ENCODE measurements at regions not wholly inside any gene's neighbourhood (a gene's known extent, or its start where the extent isn't known, plus 50 kb on each side); places are given as distances from the start of the nearest gene placed in this dataset.
"Not testable (repeated sequence)": the region's sequence is repeated elsewhere in the genome, so short reads cannot be mapped to it uniquely, and the experiment has no call there.

DNA sequence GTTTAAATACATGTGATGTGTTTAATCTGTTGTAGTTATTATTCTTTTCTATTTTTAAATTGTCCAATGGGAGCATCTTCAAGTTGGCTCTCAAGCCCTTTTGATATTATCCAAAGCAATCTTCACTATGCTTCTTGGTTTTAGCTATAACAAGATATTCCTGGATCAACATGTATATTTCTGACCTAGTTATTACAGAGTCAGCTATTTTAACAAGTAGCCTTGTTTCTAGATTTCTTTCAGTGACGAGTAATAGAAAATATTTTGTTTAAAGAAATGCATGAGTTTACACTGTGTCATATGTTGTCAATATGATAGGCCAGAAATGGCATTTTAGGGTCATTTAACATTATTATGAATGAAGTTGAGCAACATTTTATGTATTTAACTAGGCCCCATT, 421.8 kb upstream of the MAP2 start:
- Mint-ChIP-seq H3K4me3 (no peak overlapping the region), H3K9me3 (peaks cover 4 to 27% (median 10%) of the 10 kb centered on the region in 11 donors), H3K4me1 (no peaks in the 10 kb centered on the region), H3K27me3 (no peaks in the 10 kb centered on the region), H3K36me3 (peaks cover 0 to 9% (median 0%) of the 10 kb centered on the region in 5 donors), H3K27ac (no peak overlapping the region)
- POLR2A ChIA-PET, result no interaction called here
- intact Hi-C loops (cut with micrococcal nuclease), result no loop called here
- H3K27me3 ChIP-seq (ENCODE audit: control insufficient read depth in 2 of 2, insufficient read depth in 2 of 2, low read length in 2 of 2), result no peaks in the 10 kb centered on the region
- no peaks in the 10 kb centered on the region for H3K9me3 ChIP-seq (ENCODE audit: control insufficient read depth in 2 of 3, low read length in 3 of 3)
- ATAC-seq (no peak), DNase-seq (no peak)
- CTCF ChIA-PET, result no interaction called here
- H3K36me3 ChIP-seq (ENCODE audit: control insufficient read depth in 2 of 3, insufficient read depth in 3 of 3, low read length in 3 of 3), result no peaks in the 10 kb centered on the region
- H3K4me1 ChIP-seq (ENCODE audit: control insufficient read depth in 2 of 2, insufficient read depth in 2 of 2, low read length in 2 of 2), result no peaks in the 10 kb centered on the region
- H3K4me3 ChIP-seq (ENCODE audit: low read length), result no peak overlapping the region
- no peak overlapping the region for H3K27ac ChIP-seq (ENCODE audit: low read depth, low read length)

DNA sequence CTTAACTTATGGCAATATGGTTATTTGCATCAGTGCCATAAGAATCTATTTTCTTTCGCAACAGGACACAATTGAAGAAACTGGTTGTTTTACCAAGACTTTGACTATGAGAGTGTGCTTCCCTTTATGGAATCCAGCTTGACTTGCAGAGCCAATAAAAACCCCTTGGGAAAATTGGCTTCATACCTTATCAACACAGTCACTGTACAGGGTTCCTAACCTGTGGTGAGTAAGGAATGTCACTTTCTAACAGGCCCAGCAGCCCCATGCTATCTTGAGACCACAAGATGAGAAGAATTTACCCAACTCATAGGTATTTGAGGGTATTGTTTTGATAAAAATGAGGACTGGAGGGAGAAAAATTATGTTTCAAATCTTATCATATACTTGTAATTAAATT, 418.5 kb upstream of the MAP2 start:
- H3K4me3 Mint-ChIP-seq, result no peak overlapping the region
- DNase-seq, result no peak
- Histone ChIP-seq H3K4me1 (ENCODE audit: control insufficient read depth in 2 of 2, insufficient read depth in 2 of 2, low read length in 2 of 2) (no peaks in the 10 kb centered on the region), H3K4me3 (ENCODE audit: low read length) (no peak overlapping the region), H3K36me3 (ENCODE audit: control insufficient read depth in 2 of 3, insufficient read depth in 3 of 3, low read length in 3 of 3) (no peaks in the 10 kb centered on the region), H3K27me3 (ENCODE audit: control insufficient read depth in 2 of 2, insufficient read depth in 2 of 2, low read length in 2 of 2) (no peaks in the 10 kb centered on the region), H3K27ac (ENCODE audit: low read depth, low read length) (no peak overlapping the region), H3K9me3 (ENCODE audit: control insufficient read depth in 2 of 3, low read length in 3 of 3) (no peaks in the 10 kb centered on the region)
- intact Hi-C loops (cut with micrococcal nuclease), result no loop called here
- no peak overlapping the region for H3K27ac Mint-ChIP-seq
- no peaks in the 10 kb centered on the region for H3K27me3 Mint-ChIP-seq
- CTCF ChIA-PET, result no interaction called here
- H3K36me3 Mint-ChIP-seq, result peaks cover 0 to 9% (median 0%) of the 10 kb centered on the region in 5 donors
- peaks cover 2 to 27% (median 10%) of the 10 kb centered on the region in 11 donors for H3K9me3 Mint-ChIP-seq
- ATAC-seq, result no peak
- H3K4me1 Mint-ChIP-seq, result no peaks in the 10 kb centered on the region
- POLR2A ChIA-PET, result no interaction called here

DNA sequence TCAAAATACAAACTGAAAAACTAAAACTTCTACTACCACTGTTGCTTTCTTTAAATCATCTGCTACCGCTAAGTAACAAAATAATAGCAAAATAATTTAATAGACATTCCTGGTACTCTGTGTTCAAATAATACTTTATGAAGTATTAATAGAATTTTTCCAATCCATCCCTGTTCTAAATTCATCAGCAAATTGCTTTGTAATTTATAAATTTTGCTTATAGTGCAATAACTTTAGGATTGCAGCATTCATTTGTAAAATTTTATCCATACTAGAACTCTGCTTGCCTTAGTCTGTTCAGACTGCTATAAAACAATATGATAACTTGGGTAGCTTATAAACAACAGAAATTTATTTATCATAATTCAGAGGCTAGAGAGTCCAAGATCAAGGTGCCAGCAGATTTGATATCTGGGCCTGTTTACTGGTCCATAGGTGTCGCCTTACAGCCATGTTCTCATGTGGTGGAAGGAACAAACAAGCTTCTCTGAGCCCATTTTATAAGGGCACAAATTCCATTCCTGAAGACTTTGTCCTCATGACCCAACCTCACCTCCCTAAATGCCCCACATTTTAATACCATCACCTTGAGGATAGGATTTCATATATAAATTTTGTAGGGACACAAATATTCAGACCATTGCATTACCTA, 415.1 kb upstream of the MAP2 start:
- no peaks in the 10 kb centered on the region for H3K27me3 Mint-ChIP-seq
- CTCF ChIA-PET, result no interaction called here
- Histone ChIP-seq H3K27ac (ENCODE audit: low read depth, low read length) (no peak overlapping the region), H3K9me3 (ENCODE audit: control insufficient read depth in 2 of 3, low read length in 3 of 3) (no peaks in the 10 kb centered on the region), H3K4me1 (ENCODE audit: control insufficient read depth in 2 of 2, insufficient read depth in 2 of 2, low read length in 2 of 2) (no peaks in the 10 kb centered on the region), H3K4me3 (ENCODE audit: low read length) (no peak overlapping the region), H3K27me3 (ENCODE audit: control insufficient read depth in 2 of 2, insufficient read depth in 2 of 2, low read length in 2 of 2) (no peaks in the 10 kb centered on the region), H3K36me3 (ENCODE audit: control insufficient read depth in 2 of 3, insufficient read depth in 3 of 3, low read length in 3 of 3) (no peaks in the 10 kb centered on the region)
- no peak overlapping the region for H3K27ac Mint-ChIP-seq
- no peak for ATAC-seq
- intact Hi-C loops (cut with micrococcal nuclease), result no loop called here
- H3K36me3 Mint-ChIP-seq, result peaks cover 0 to 9% (median 0%) of the 10 kb centered on the region in 5 donors
- POLR2A ChIA-PET, result no interaction called here
- H3K4me1 Mint-ChIP-seq, result no peaks in the 10 kb centered on the region
- H3K9me3 Mint-ChIP-seq, result peaks cover 2 to 23% (median 10%) of the 10 kb centered on the region in 11 donors
- H3K4me3 Mint-ChIP-seq, result no peak overlapping the region
- DNase-seq, result no peak

DNA sequence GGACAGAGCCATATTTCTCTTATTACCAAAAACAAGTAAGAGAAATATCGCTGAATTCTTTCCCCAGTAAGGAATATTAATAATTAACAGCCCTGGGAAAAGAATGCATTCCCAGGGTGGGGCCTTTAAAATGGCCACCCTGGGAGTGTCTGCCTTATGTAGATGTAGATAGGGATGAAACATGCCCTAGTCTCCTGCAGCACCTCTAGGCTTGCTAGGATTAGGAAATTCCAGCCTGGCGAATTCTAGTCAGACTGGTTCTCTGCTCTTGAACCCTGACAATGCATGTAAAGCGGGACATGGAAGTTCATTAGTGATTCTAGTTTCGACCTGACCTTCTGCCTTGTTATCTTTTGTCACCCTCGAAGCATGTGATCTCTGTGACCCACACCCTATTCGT, 405.2 kb upstream of the MAP2 start:
- DNase-seq; H3K36me3 ChIP-seq (ENCODE audit: control insufficient read depth in 2 of 3, insufficient read depth in 3 of 3, low read length in 3 of 3); H3K27me3 Mint-ChIP-seq; intact Hi-C loops (cut with micrococcal nuclease); H3K4me1 Mint-ChIP-seq; H3K27me3 ChIP-seq (ENCODE audit: control insufficient read depth in 2 of 2, insufficient read depth in 2 of 2, low read length in 2 of 2); H3K4me1 ChIP-seq (ENCODE audit: control insufficient read depth in 2 of 2, insufficient read depth in 2 of 2, low read length in 2 of 2); H3K9me3 ChIP-seq (ENCODE audit: control insufficient read depth in 2 of 3, low read length in 3 of 3); POLR2A ChIA-PET; H3K36me3 Mint-ChIP-seq; CTCF ChIA-PET; H3K27ac Mint-ChIP-seq; ATAC-seq; H3K4me3 Mint-ChIP-seq; H3K27ac ChIP-seq (ENCODE audit: low read depth, low read length); H3K4me3 ChIP-seq (ENCODE audit: low read length): not testable (repeated sequence)
- H3K9me3 Mint-ChIP-seq, result peaks cover 0 to 20% (median 5%) of the 10 kb centered on the region in 11 donors

DNA sequence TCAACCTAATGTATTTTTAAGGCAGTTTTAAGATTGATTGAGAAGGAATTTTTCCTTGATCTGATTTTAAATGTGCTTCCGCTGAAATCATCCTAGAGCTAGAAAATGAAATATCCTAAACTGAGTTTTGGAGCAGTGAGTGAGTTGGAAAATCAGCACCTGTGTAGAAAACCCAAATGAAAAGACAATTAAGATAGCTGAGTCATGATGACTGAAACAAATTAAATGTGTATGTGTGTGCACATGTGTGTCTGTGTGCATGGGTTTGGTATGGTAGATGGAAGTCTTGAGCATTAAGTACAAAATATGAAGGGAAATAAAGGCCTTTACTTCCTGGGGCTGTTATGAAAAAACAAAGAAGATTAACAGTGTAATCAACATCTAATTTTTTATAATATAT, 394.6 kb upstream of the MAP2 start:
- Histone ChIP-seq H3K4me3 (ENCODE audit: low read length) (no peak overlapping the region), H3K27ac (ENCODE audit: low read depth, low read length) (no peak overlapping the region), H3K4me1 (ENCODE audit: control insufficient read depth in 2 of 2, insufficient read depth in 2 of 2, low read length in 2 of 2) (no peaks in the 10 kb centered on the region), H3K9me3 (ENCODE audit: control insufficient read depth in 2 of 3, low read length in 3 of 3) (no peaks in the 10 kb centered on the region), H3K36me3 (ENCODE audit: control insufficient read depth in 2 of 3, insufficient read depth in 3 of 3, low read length in 3 of 3) (no peaks in the 10 kb centered on the region), H3K27me3 (ENCODE audit: control insufficient read depth in 2 of 2, insufficient read depth in 2 of 2, low read length in 2 of 2) (no peaks in the 10 kb centered on the region)
- Mint-ChIP-seq H3K36me3 (no peaks in the 10 kb centered on the region), H3K27ac (no peak overlapping the region), H3K4me3 (no peak overlapping the region), H3K4me1 (no peaks in the 10 kb centered on the region), H3K9me3 (peaks cover 0 to 21% (median under 1%) of the 10 kb centered on the region in 11 donors), H3K27me3 (no peaks in the 10 kb centered on the region)
- intact Hi-C loops (cut with micrococcal nuclease), result no loop called here
- ChIA-PET CTCF (no interaction called here), POLR2A (no interaction called here)
- ATAC-seq, result no peak
- DNase-seq, result no peak

DNA sequence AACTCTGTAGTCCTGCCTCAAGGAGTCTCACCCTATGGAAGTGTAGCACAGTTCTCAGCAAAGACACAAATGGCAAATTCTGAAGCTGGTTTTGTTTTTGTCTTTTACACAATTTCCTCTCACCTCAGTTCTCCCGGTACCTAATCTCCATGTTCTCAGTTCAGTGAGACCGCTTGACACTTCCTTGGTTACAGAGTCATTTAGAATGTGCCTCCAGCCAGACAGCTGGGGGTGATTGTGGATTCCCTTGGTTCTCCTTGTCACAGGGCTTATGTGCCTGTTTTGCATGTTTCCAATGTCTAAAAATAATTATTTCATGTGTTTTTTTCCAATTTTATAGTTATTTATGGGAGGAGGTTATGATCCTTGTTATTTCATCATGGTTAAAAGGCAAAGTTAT, 379.5 kb upstream of the MAP2 start:
- H3K4me3 Mint-ChIP-seq, result no peak overlapping the region
- H3K27me3 ChIP-seq (ENCODE audit: control insufficient read depth in 2 of 2, insufficient read depth in 2 of 2, low read length in 2 of 2), result no peaks in the 10 kb centered on the region
- no peaks in the 10 kb centered on the region for H3K27me3 Mint-ChIP-seq
- ATAC-seq (no peak), DNase-seq (no peak)
- no peaks in the 10 kb centered on the region for H3K36me3 ChIP-seq (ENCODE audit: control insufficient read depth in 2 of 3, insufficient read depth in 3 of 3, low read length in 3 of 3)
- H3K27ac ChIP-seq (ENCODE audit: low read depth, low read length), result no peak overlapping the region
- intact Hi-C loops (cut with micrococcal nuclease), result no loop called here
- H3K4me3 ChIP-seq (ENCODE audit: low read length), result no peak overlapping the region
- H3K9me3 ChIP-seq (ENCODE audit: control insufficient read depth in 2 of 3, low read length in 3 of 3), result no peaks in the 10 kb centered on the region
- peaks cover 0 to 6% (median 0%) of the 10 kb centered on the region in 11 donors for H3K9me3 Mint-ChIP-seq
- H3K4me1 ChIP-seq (ENCODE audit: control insufficient read depth in 2 of 2, insufficient read depth in 2 of 2, low read length in 2 of 2), result no peaks in the 10 kb centered on the region
- H3K4me1 Mint-ChIP-seq, result no peaks in the 10 kb centered on the region
- POLR2A ChIA-PET, result no interaction called here
- CTCF ChIA-PET, result no interaction called here
- H3K27ac Mint-ChIP-seq, result no peak overlapping the region
- no peaks in the 10 kb centered on the region for H3K36me3 Mint-ChIP-seq

DNA sequence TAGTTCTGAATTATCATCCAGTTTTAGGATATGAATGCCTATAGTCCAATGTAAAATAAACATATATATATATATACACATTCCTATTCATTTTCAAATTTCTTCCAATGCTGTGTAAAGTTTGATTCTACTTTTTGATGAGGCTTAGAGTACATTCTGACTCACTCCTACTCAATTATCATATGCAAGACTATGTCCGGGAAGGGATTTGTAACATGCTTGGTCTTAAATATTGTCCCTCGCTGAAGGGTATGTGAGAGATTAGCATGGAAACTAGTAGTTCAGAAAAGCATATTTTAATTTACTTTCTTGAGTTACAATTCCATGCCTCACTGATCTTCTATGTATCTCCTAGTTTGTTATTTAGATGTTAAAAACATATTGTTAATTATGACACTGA, 377.7 kb upstream of the MAP2 start:
- H3K36me3 Mint-ChIP-seq, result no peaks in the 10 kb centered on the region
- ChIA-PET POLR2A (no interaction called here), CTCF (no interaction called here)
- no peak for ATAC-seq
- no peak overlapping the region for H3K27ac Mint-ChIP-seq
- no peaks in the 10 kb centered on the region for H3K9me3 ChIP-seq (ENCODE audit: control insufficient read depth in 2 of 3, low read length in 3 of 3)
- no peak overlapping the region for H3K27ac ChIP-seq (ENCODE audit: low read depth, low read length)
- H3K27me3 Mint-ChIP-seq, result no peaks in the 10 kb centered on the region
- H3K4me1 Mint-ChIP-seq, result no peaks in the 10 kb centered on the region
- peaks cover 0 to 6% (median 0%) of the 10 kb centered on the region in 11 donors for H3K9me3 Mint-ChIP-seq
- intact Hi-C loops (cut with micrococcal nuclease), result no loop called here
- H3K4me1 ChIP-seq (ENCODE audit: control insufficient read depth in 2 of 2, insufficient read depth in 2 of 2, low read length in 2 of 2), result no peaks in the 10 kb centered on the region
- DNase-seq, result no peak
- H3K27me3 ChIP-seq (ENCODE audit: control insufficient read depth in 2 of 2, insufficient read depth in 2 of 2, low read length in 2 of 2), result no peaks in the 10 kb centered on the region
- H3K4me3 ChIP-seq (ENCODE audit: low read length), result no peak overlapping the region
- no peak overlapping the region for H3K4me3 Mint-ChIP-seq
- no peaks in the 10 kb centered on the region for H3K36me3 ChIP-seq (ENCODE audit: control insufficient read depth in 2 of 3, insufficient read depth in 3 of 3, low read length in 3 of 3)

Data from naive thymus-derived CD4-positive, alpha-beta T cell (primary cell).